ENCODE measurements at regions not wholly inside any gene's neighbourhood (a gene's known extent, or its start where the extent isn't known, plus 50 kb on each side); places are given as distances from the start of the nearest gene placed in this dataset.

- no peak for FAIRE-seq
- no peak for TF ChIP-seq CTCF (IDR thresholded peaks at IDR 0.05; ENCODE audit: insufficient read depth, missing control alignments)
- no peak for DNase-seq (ENCODE audit: insufficient read length, low spot score)
Measured at GRCh38 chr12:11967376-11968047, 103.2 kb upstream of the BCL2L14 start.

DNA sequence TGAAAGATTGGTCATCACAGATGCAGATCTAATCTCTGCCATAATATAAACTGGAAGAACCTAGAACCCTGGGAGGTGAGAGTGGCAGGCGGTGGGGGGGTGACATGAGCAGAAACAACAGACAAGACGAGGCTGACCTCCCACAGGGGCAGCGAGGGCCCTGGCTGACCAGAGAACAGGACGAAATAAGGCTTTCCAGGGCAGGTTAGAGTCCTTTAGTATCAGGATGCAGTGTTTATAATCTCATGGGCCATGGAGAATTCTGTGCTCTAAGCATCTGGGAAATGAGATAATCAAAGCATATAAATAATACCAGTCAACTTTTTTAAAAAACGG lies 102.7 kb upstream of the BCL2L14 start:
- TF ChIP-seq CTCF (IDR thresholded peaks at IDR 0.05; ENCODE audit: insufficient read depth, missing control alignments): no peak
- no peak for DNase-seq (ENCODE audit: insufficient read length, low spot score)
- no peak for FAIRE-seq

DNA sequence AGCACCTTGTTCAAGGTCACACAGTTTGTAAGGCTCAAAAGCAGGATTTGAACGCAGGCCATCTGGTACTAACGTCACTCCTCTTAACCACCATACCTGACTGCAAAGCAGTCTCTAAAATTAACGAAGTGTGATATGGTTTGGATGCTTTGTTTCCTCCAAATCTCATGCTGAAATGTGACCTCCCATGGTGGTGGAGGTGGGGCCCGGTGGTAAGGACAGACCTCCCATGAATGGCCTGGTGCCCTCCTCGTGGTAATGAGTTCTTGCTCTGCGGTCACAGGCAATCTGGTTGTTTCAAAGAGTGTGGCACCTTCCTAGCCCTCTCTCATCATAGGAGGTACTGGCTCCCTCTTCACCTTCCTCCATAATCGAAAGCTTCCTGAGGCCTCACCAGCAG lies 102.2 kb upstream of the BCL2L14 start:
- TF ChIP-seq CTCF (IDR thresholded peaks at IDR 0.05; ENCODE audit: insufficient read depth, missing control alignments): no peak
- FAIRE-seq (no peak), DNase-seq (ENCODE audit: insufficient read length, low spot score) (no peak)

DNA sequence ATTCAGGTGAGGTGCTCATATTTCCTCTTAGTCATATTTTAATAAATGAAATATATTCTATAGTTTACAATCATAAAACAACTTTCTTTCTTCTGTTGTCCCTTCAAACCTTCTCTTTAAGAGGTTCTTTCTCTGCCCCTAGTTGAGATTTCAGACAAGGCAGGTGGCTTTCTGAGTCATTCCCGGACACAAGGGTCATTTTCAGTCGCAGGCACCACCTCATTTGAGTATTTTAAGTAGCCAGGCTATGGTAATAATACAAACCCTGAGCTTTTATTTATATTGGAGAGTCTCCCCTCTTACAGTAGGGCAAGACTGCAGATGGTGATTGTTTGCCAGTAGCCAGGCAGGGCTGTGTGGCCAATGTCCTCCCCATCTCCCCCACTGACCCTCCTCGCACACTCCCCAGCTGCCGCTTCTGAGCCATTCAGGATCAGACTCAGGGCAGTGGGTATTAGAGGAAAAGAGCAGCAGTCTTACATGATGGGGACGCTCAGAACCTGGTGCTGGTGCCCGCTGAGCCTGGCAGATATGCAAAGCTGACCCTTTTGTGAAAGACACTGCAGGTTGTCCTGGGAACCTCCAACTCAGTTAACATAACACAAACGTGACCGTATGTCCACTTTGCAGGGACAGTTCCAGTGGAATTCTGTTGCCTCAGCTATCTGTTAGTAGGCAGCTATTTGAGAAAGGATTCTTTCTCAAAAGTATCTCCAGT lies 101.1 kb upstream of the BCL2L14 start:
- DNase-seq (ENCODE audit: insufficient read length, low spot score) (no peak), FAIRE-seq (no peak)
- TF ChIP-seq CTCF (IDR thresholded peaks at IDR 0.05; ENCODE audit: insufficient read depth, missing control alignments): no peak

GRCh38 chr12:11970155-11970520 lies 100.6 kb upstream of the BCL2L14 start:
- DNase-seq (ENCODE audit: insufficient read length, low spot score): no peak
- no peak for TF ChIP-seq CTCF (IDR thresholded peaks at IDR 0.05; ENCODE audit: insufficient read depth, missing control alignments)
- no peak for FAIRE-seq

DNA sequence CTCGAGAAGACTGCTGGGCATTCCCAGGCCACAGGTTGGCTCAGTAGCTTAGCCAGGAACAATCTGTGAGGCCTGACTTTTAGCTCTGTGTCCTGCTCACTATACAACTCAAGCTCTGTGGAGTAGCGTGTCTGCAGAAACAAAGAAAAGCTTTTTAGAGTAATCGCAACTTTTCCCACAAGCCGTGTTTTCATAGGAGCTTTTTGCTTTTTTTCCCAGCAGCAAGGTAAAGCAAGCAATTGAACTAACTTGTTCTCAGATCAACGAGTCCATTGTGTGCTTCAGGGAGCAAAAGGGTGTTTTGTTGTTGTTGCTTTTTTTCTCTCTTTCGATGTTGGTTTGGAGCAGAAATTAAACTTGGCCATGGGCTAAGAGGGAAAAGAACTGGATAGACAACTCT lies 97.3 kb upstream of the BCL2L14 start:
- no peak for TF ChIP-seq CTCF (IDR thresholded peaks at IDR 0.05; ENCODE audit: insufficient read depth, missing control alignments)
- no peak for DNase-seq (ENCODE audit: insufficient read length, low spot score)
- no peak for FAIRE-seq

- no peak for DNase-seq (ENCODE audit: insufficient read length, low spot score)
- TF ChIP-seq CTCF (IDR thresholded peaks at IDR 0.05; ENCODE audit: insufficient read depth, missing control alignments): no peak
- no peak for FAIRE-seq
Measured at GRCh38 chr12:11976005-11976404, 94.7 kb upstream of the BCL2L14 start.
